DMS153 treated with DMSO at 0.1 percent for 48 hours (cell line): ENCODE measurements at regions not wholly inside any gene's neighbourhood (a gene's known extent, or its start where the extent isn't known, plus 50 kb on each side); places are given as distances from the start of the nearest gene placed in this dataset.
A peak's percentile ranks its signal among the peaks of the same experiment; 100 is the strongest.

Experiments
- DNase-seq: peaks from one replicate; lab custom pipeline; 2025; ENCODE audit not compliant: unreplicated experiment; lab: John Stamatoyannopoulos, UW

DNA sequence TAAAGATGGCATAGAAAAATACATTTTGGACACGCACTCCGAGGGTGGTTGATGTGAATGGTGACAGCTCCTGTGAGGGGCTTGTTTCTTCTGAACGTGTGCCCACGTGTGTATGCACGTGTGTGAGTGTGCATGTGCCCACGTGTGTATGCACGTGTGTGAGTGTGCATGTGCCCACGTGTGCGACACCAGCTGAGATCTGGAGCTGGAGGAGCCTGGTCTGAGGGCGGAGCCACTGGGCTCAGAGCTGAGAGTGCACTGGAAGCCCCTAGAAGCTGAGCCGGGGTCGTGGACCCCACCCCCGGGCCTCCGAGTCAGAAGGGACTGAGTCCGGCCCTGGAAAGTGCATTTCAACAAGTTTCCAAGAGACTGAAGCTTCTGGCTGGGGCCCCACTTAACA lies 282.5 kb upstream of the IRX4 start:
- no peak for DNase-seq

DNA sequence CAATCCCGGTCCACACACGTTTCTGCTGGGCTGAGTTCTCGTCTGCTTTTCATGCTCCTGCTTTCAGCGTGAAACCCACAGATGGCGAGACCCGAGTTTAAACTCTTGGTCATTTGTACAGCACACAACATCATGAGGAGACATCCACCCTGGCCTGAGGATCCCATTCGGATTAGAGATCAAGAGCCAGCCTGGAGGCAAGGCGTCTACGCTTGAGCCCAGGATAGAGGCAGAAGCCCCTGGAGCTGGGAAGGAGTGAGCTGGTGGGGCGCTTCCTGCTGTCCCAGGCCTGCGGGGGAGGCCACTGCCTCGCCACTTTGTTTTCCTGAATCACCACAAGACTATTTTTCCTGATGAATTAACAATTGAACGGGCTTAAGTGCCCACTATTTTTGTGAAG lies 281.9 kb upstream of the IRX4 start:
- no peak for DNase-seq

DNA sequence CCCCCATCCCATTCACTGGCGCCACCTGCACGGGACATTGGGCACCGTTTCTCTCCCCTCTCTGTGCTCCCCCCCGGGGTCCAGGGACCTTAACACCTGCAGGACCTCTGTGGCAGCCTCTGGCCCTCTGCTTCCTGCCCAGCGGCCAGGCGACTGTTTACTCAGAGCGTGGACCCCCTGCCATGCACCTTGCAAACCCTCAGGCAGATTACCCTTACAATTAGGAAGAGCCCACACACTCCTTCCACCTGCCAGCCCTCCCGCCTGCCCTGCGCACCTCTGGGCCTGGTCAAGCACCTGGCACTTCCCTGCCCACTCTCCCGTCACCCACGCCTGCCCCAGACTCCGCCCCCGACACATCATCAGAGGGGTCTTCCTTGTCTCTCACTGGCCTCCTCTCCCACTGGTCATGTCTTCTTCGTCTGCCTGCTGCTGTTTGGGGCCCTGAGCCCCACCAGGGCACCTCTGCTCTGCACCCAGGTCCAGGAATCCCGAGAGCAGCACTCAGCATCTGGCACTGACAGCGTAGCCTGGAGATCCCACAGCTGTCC lies 281.3 kb upstream of the IRX4 start:
- no peak for DNase-seq

DNA sequence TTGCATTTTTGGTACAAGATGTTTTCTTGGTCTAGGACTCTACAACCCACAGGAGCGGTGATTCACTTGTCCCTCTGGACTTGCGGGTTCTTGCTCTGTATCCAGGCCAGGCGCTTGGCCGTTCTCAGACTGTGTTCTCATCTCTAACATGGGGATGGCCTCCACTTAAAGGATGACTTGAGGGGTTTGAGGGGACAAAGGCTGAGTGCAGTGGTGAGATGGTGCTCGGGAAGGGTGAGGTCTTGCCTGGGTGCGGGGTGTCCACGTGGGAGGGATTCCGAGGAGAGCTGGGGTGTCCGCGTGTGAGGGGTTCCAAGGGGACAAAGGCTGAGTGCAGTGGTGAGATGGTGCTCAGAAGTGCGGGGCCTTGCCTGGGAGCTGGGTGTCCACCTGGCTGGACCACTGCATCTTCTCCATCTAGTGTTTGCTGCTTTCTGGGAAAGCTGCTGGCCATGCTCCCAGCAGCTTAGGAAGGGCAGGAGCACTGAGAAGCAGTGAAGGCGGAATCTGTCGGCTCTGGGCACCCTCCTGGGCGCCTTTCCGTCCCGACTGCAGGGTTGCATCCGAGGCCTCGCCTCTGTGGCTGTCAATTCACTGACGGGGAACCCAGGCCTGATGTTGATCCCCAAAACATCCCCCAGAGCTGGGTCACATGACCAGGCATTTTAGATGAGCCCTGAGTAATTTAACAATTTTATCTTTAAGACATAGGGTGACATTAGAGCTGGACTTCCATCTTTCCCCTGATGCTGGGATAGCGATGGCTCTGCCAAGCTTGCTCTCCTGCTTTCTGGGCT lies 280.5 kb upstream of the IRX4 start:
- DNase-seq, result no peak

DNA sequence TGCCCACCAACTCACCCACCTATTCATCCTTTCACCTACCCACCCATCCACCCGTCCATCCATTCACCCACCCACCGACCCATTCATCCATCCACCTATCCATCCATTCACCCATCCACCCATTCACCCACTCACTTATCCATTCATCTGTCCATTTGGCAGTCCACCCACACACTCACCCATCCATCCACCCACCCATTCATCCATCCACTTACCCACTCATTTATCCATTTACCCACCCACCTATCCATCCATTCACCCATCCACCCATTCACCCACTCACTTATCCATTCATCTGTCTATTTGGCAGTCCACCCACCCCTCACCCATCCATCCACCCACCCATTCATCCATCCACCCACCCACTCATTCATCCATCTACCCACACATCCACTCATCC lies 278.1 kb upstream of the IRX4 start:
- no peak for DNase-seq

DNA sequence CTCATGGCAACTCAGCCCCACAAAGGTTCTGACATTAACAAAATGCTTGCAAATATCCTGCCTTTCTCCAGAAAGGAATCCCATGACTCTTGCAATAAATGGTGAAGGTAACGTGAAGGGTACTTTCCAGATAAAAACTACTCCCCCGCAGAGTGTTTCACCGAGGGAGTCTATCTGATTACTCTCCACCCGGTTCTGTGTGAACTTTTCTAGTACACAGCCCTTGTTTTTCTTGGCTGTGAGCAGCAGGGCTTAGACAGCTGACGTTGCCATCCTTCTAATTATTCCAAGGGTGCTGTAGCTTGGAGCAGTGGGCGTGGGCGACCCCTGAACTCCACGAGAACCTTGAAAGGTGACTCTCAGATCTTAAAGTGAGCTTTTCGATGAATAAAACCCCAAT lies 276.0 kb upstream of the IRX4 start:
- no peak for DNase-seq

DNA sequence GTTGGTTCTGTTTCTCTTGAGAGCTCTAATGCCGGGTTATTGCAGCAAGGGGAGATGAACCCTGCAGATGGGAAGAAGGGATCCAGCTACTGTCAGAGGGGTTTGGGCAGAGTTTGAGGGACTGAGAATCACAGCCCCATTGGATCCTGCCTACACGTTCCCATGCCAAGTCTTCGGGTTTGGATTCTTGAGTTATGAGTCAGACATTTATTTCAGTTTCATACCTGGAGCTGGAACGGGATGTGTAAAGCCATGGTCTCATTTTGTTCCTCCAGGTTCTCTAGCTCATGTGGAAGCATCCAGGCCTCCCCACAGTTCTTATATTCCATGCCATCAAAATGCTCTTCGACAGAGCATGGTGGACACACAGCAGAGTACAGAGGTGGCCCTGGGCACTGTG lies 275.4 kb upstream of the IRX4 start:
- DNase-seq, result no peak

DNA sequence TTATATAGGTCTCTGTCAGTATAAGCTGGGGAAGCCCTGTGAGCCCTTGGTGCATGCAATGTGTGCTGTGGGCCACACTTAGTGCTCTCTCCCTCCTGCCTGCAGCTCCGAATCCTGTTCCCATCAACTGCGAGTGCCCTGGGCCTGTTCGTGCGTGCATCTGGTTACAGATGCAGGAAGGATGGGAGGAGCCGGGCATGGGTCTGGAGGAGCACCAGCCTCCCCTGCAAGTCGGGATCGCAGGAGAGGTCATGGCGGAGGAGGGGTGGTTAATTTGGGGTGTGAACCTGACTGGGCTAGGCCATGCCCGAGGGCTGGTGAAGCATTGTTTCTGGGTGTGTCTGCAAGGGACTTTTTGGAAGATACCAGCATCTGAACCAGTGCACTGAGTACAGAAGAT lies 274.6 kb upstream of the IRX4 start:
- DNase-seq, result no peak

DNA sequence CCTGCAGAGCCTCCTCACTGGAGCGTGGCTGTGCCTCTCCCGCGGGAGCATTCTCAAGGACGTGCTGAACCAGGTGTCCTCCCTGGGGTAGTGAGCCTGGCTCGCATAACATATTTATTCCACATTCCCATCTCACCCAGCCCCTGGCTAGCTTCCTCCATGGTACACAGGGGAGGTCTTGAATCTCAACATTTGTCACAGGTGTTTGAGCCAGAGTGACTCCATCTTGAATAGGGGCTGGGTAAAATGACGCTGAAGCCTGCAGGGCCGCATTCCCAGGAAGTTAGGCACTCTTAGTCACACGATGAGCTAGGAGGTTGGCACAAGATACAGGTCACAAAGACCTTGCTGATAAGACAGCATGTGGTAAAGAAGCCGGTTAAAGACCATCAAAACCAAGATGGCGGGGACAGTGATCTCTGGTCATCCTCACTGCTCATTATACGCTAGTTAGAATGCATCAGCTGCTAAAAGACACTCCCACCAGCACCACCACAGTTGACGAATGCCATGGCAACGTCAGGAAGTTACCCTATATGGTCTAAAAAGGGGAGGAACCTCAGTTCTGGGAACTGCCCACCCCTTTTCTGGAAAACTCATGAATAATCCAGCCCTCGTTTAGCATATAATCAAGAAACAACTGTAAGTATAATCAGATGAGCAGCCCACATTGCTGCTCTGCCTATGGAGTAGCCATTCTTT lies 273.8 kb upstream of the IRX4 start:
- no peak for DNase-seq

DNA sequence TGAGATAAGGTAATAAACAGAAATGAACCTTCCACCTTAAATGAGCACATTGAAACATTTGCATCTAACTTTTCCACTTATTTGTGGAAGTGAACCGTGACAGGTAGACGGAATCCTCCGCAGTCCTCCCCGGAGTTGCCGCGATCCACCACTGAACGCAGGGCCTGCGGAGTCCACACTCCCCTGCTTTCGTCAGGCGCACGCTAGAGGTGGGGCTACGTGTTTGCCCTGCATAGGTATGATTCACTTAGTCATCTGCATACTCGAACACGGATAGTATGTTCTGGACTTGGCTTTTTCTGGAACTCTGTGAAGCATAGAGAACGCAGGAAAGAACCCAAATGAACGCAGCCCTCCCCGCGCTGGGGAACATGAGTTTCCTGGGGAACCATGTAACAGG lies 272.8 kb upstream of the IRX4 start:
- DNase-seq, result no peak

DNA sequence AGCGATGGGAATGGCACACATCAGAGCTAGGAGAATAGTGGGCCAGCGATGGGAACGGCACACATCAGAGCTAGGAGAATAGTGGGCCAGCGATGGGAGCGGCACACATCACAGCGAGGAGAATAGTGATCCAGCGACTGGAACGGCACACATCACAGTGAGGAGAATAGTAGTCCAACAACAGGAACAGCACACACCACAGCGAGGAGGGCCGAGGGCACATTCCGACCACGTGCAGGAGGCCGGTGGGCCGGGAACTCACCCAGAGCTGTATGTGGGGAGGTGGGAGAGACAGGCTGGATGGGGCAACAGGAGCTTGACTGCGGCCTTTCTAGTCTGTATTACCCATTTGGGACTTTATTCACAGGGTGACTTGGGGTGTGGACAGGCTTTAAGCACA lies 271.1 kb upstream of the IRX4 start:
- no peak for DNase-seq

DNA sequence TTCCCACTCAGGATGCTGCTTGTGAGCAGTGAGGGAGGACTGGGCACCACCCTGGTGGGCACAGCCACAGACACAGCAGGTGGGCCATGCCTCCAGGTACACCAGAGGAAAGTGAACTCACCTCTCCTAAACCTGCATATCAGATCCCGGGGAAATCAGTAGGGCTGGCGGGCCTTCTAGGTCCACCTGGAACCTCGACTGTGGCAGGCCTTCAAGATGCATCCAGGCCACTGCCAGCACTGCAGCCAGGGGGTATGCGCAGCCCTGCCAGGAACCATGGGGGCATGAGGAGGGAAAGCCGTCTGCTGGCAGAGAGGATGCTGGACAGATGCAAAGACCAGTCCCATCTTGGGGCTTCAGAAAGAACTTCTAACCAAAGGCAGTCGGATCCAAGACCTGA lies 270.6 kb upstream of the IRX4 start:
- no peak for DNase-seq

DNA sequence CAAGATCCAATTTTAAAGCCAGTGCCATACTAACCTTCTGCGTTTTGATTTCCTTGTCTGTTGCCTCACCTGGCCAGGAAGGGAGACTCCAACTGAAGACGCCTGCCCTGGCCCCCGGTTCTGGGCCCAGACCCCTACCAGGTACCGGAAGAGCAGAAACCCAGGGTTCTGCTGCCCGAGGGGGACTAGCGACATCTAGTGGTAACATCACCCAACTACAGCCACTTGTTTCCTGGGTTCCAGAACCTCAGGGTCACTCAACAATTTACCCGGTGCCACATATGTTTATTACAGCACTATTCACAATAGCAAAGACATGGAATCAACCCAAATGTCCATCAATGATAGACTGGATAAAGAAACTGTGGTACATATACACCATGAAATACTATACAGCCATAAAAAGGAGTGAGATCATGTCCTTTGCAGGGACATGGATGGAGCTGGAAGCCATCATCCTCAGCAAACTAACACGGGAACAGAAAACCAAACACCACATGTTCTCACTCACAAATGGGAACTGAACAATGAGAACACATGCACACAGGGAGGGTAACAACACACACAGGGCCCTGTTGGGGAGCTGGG lies 268.7 kb upstream of the IRX4 start:
- DNase-seq, result peak; percentile 28

DNA sequence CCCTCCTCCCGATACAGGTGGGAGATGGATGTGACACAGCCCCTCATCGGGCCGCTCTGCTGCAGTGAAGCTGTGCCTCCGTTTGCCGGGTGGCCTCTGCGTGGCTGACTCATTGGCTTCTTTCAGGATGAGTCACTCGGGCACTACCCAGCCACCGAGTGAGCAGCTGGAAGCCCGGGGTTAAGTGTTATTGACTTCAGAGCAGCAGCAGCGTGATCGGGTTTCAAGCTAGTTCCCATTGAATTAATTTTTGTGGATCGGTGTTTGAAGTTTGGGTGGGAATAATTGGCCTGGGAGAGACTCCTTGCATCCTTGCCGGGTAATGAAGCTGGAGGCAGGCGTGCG lies 266.4 kb upstream of the IRX4 start:
- no peak for DNase-seq

DNA sequence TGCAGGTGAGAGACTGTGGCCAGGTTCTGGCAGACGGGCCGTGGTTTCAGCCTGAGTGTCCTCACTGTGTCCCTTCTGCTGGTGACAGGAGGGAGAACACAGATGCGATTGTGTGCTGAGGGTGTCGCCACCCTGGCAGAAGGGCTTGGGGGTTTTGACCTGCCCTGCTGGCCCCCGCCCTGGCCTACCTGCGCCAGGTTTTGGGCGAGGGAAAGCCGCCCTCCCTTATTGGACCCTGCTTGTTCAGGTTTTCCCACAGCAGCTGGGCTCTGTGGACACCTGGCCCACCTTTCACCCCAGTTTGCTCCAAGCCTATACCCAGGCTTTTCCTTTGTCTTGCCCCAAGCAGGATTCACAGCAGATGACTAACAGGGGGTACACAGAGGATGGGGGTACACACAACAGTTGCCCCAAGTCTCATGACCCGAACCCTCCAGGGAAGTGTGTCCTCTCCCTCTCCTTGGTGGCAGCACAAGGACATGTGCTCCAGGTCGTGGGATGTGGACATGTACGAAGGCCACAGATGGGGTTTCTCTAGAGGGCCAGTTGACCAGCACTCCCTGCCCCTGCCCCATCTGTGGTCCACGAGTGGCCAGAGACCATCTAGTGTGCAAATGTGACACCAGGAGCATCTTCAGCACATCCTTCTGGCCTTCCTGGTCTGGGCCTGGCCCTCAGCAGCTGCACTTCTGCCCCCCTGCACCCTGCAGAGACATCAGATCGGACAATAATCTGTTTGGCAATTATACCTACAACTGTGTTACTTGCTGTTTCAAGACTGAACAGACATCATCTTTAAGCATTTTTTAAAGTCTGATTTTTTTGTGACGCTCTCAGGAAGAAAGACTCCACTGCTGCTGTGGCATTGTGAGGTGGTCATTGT lies 265.8 kb upstream of the IRX4 start:
- DNase-seq, result no peak

DNA sequence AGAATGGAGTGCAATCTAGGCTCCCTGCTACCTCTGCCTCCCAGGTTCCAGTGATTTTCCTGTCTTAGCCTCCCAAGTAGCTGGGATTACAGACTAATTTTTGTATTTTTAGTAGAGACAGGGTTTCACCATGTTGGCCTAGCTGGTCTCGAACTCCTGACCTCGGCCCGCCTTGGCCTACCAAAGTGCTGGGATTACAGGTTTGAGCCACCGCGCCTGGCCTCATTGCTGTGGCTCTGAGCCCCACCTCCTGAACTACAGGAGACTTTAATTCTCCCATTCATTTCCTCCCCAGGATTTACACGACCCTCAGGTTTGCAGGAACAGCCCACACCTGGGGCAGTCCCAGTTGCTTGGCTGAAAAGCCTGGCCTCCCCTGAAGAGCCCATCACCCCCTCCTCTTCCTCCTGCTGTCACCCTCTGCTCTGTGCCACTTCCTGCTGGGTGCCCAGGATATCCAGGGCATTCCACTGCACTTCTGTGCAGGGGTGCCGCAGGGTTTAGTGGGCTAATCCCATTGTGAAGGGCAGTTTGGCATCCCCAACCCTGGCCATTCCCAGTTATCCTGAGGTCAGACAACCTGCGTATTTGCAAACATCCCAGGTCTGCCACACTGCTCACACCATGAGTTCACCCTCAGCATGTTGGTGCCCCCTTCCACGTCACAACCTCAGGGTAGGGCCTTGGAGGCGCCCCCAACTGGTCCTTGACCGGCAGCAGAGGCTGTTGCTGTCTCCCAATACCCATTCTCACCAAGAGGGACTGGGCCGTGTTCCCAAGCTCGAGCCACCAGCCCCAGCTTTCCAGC lies 265.0 kb upstream of the IRX4 start:
- DNase-seq, result no peak

DNA sequence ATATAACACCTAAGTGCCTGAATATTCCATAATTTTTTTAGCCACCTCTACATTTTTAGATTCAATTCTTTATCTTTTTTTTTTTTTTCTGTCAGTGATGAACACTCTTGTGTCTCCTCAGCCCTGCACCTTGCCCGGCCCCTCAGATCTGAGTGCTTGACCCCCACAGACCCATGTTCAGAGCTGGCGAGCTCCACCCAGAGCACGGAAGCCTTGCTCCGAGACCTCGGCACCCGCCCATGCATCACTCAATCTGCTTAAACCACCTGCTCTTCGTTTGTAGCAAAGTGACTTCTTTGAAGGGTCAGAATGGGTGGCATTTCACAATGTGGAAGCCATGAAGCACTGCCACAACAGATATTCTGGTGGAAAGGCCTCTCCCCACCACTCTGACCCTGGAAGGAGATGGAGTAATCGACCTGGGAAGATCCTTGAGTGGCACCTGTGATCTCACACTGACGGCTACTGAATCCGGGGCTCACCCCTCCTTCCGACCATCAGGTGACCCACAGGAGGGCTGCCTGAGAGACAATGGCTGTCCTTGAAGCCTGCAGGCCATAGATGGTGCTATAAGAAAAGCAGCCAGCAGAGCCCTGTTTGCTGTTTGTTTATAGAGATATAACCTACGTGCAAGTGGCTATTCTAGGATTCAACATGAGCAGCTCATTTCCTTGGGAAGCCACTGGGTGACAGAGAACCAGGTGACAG lies 261.1 kb upstream of the IRX4 start:
- no peak for DNase-seq

DNA sequence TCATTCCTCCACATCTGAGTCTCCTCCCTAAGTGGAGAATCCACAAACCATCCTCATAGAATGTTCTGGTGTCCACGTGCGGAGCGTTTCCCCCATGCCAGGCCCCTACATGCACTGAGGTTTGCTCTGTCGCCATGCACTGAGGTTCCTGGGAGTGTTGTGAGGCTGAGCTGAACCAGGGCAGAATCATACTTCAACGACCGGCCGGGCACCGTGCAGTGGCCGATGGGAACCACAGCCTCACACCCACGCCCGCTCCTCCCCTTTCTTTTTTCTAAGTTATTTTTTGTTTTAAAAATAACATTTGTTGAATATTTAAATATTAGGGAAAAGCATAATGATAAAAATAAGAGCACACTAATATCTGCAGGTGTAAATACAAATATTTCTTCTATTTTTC lies 260.4 kb upstream of the IRX4 start:
- no peak for DNase-seq

DNA sequence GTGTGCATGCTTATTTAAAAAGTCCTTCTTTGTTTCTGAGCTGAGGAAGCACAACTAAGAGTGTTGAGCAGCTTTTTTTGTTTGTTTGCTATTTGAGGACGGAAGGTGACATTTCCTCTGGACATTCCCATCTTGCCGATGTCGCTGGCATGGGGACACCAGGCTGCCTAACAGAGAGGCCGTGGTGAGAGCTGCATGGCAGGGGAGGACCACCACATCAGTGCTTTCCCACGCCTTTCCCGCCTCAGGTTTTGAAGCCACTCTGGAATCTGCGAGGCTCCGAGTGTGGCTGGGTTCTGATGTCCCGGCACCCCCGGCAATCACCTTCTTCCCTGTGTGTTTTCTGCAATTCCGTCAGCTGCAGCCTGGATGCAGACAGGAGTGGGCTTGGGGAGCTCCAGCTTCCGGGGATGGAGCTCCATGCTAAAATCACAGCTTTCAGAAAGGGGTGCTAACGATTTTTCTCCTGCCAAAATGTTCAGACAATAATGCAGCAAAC lies 259.8 kb upstream of the IRX4 start:
- no peak for DNase-seq
